ENCODE measurements at regions not wholly inside any gene's neighbourhood (a gene's known extent, or its start where the extent isn't known, plus 50 kb on each side); places are given as distances from the start of the nearest gene placed in this dataset.

GRCh38 chr5:17839848-17840247, 205.6 kb downstream of the TAF11L14 start:
- DNase-seq (ENCODE audit: low read depth in 1 of 2, low spot score in 1 of 2): no peak
- Histone ChIP-seq H3K27ac (replicated peaks) (no peak overlapping the region), H3K4me3 (replicated peaks; ENCODE audit: insufficient read depth, low read length) (no peak overlapping the region), H3K27me3 (ENCODE audit: insufficient read depth, poor library complexity, severe bottlenecking) (no peaks in the 10 kb centered on the region)
- no peak for TF ChIP-seq CTCF (IDR thresholded peaks at IDR 0.05; ENCODE audit: insufficient read depth, low read length)
- no peak for TF ChIP-seq REST (IDR thresholded peaks at IDR 0.05; ENCODE audit: insufficient replicate concordance, low read depth)
- TF ChIP-seq SPI1 (IDR thresholded peaks at IDR 0.05; ENCODE audit: borderline replicate concordance, low read depth): no peak
- TF ChIP-seq GABPA (IDR thresholded peaks at IDR 0.05; ENCODE audit: low read depth): no peak
- TF ChIP-seq POLR2AphosphoS5 (IDR thresholded peaks at IDR 0.05; ENCODE audit: low read depth): no peak

- H3K4me3 ChIP-seq (replicated peaks; ENCODE audit: insufficient read depth, low read length): no peak overlapping the region
- no peaks in the 10 kb centered on the region for H3K27me3 ChIP-seq (ENCODE audit: insufficient read depth, poor library complexity, severe bottlenecking)
- H3K27ac ChIP-seq (replicated peaks): no peak overlapping the region
- TF ChIP-seq REST (IDR thresholded peaks at IDR 0.05; ENCODE audit: insufficient replicate concordance, low read depth) (no peak), SPI1 (IDR thresholded peaks at IDR 0.05; ENCODE audit: borderline replicate concordance, low read depth) (no peak), POLR2AphosphoS5 (IDR thresholded peaks at IDR 0.05; ENCODE audit: low read depth) (no peak), GABPA (IDR thresholded peaks at IDR 0.05; ENCODE audit: low read depth) (no peak), CTCF (IDR thresholded peaks at IDR 0.05; ENCODE audit: insufficient read depth, low read length) (no peak)
- DNase-seq (ENCODE audit: low read depth in 1 of 2, low spot score in 1 of 2): no peak
These were observed 212.2 kb downstream of the TAF11L14 start for GRCh38 chr5:17846496-17846895.

GRCh38 chr5:17847286-17847685, 213.0 kb downstream of the TAF11L14 start:
- Histone ChIP-seq H3K27ac (replicated peaks) (no peak overlapping the region), H3K4me3 (replicated peaks; ENCODE audit: insufficient read depth, low read length) (no peak overlapping the region), H3K27me3 (ENCODE audit: insufficient read depth, poor library complexity, severe bottlenecking) (no peaks in the 10 kb centered on the region)
- TF ChIP-seq GABPA (IDR thresholded peaks at IDR 0.05; ENCODE audit: low read depth) (no peak), POLR2AphosphoS5 (IDR thresholded peaks at IDR 0.05; ENCODE audit: low read depth) (no peak), SPI1 (IDR thresholded peaks at IDR 0.05; ENCODE audit: borderline replicate concordance, low read depth) (no peak), CTCF (IDR thresholded peaks at IDR 0.05; ENCODE audit: insufficient read depth, low read length) (no peak), REST (IDR thresholded peaks at IDR 0.05; ENCODE audit: insufficient replicate concordance, low read depth) (no peak)
- DNase-seq (ENCODE audit: low read depth in 1 of 2, low spot score in 1 of 2): no peak

Measured in HL-60 (cell line).